A673 (cell line): ENCODE measurements at regions not wholly inside any gene's neighbourhood (a gene's known extent, or its start where the extent isn't known, plus 50 kb on each side); places are given as distances from the start of the nearest gene placed in this dataset.

Source experiments
- EZH2 ChIP-seq: fragments of 200-600 bp; sonication (generic); IDR thresholded peaks from 2 replicates; pipeline ENCODE4 v1.6.1; 2017; ENCODE audit warnings: borderline replicate concordance, low read depth, mild to moderate bottlenecking, mixed read lengths, antibody characterized with exemption, low read length; ENCODE audit not compliant: poor library complexity, severe bottlenecking
- TF ChIP-seq, protein P1 (sequence below): fragments of 300-800, 200-600 bp; sonication (generic); conservative IDR thresholded peaks from 2 replicates; pipeline ENCODE4 v1.5.1; 2017; ENCODE audit warnings: low read depth, mild to moderate bottlenecking, antibody characterized with exemption, low read length, moderate library complexity, mixed read lengths

DNA sequence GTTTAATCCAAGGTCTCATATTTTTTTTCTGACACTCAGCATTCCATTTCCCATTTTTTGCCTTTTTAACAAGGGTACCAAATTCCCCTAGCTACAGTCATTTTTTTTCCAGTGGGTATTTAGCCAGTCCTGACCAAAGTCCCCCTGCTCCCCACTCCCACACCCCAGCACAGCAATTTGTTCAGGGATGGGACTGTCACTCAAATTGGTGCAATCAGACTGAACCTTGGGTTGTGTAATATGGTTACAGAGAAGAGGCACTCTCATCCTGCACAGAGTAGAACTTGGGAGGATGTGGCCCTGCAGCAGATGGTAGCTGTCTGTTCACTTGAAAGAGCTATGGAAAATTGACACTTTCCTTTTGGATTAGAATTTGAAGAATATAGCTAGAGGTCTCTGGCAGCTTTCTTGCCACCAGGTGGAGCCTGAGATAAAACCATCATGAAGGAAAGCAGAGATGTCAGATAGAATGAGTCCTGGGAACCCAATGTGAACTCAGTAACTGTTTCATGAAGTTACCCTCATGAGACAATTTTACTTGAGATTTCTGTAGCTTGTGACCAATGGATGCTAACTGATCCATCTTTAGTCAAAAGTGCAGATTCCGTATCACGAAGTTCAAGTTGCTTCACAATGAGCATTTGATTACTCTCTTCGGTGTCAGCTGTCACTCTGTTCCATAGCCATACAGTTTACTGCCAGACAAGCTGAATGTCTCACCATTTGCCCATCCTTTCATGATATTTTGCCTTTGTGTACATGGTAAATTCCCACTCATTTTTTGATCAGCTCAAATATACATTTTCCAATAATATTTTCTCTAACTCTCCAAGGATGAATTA lies 394.0 kb upstream of the SYT1 start:
- TF ChIP-seq, protein P1, sequence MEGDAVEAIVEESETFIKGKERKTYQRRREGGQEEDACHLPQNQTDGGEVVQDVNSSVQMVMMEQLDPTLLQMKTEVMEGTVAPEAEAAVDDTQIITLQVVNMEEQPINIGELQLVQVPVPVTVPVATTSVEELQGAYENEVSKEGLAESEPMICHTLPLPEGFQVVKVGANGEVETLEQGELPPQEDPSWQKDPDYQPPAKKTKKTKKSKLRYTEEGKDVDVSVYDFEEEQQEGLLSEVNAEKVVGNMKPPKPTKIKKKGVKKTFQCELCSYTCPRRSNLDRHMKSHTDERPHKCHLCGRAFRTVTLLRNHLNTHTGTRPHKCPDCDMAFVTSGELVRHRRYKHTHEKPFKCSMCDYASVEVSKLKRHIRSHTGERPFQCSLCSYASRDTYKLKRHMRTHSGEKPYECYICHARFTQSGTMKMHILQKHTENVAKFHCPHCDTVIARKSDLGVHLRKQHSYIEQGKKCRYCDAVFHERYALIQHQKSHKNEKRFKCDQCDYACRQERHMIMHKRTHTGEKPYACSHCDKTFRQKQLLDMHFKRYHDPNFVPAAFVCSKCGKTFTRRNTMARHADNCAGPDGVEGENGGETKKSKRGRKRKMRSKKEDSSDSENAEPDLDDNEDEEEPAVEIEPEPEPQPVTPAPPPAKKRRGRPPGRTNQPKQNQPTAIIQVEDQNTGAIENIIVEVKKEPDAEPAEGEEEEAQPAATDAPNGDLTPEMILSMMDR = peak; percentile 88
- TF ChIP-seq EZH2 = no peak
